VCaP (cell line): ENCODE measurements at regions not wholly inside any gene's neighbourhood (a gene's known extent, or its start where the extent isn't known, plus 50 kb on each side); places are given as distances from the start of the nearest gene placed in this dataset.

Experiments
- H3K27ac ChIP-seq: fragments of 450-650 bp; 2 replicates; pipeline ENCODE4 v1.5.1; 2017
- CTCF ChIP-seq: fragments of 450-650 bp; conservative IDR thresholded peaks from 2 replicates; pipeline ENCODE4 v1.5.1; 2017; ENCODE audit warnings: mild to moderate bottlenecking, moderate library complexity

- no peak for TF ChIP-seq CTCF
- H3K27ac ChIP-seq: no peak overlapping the region
Measured at GRCh38 chr5:158644301-158644700, 455.4 kb downstream of the EBF1 start.

DNA sequence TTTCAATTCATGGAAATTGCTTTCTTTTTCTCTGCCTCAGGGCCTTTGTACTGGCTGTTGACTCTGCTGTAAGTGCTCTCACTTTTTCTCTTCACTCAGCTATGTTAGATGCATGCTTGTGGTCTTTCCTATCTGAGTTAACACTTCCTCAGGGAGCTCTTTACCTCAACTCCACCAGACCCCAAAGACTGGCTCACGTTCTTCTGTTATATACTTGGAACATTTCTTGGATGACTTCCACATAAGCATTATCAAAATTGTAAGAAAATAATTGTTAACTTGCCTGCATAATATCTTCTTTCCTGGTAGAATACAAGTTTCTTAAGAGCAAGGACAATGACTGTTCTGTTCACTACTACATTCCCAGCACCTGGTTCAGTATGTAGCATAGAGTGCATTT, 455.9 kb downstream of the EBF1 start:
- no peak overlapping the region for H3K27ac ChIP-seq
- TF ChIP-seq CTCF: no peak

- TF ChIP-seq CTCF: no peak
- no peak overlapping the region for H3K27ac ChIP-seq
Measured at GRCh38 chr5:158642879-158643278, 456.8 kb downstream of the EBF1 start.

GRCh38 chr5:158641016-158641415, 458.7 kb downstream of the EBF1 start:
- H3K27ac ChIP-seq: no peak overlapping the region
- TF ChIP-seq CTCF: no peak

DNA sequence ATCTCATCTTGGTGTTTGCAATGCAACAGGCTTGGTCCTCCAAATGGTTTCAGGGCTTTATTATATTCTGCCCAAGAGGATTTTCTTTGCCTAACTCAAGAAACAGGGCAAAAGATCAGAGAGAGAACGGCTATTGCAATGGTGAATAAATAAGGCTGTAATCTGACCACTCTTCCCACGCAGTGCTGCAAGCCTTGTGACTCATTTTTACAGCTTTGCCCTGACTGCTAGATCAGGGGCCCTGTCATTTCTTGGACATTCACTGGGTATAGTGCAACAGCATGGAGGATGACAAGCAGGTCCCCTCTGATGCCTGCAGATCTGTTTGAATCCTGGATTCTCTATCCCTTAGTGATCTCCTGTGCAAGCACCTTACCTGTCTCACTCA, 459.1 kb downstream of the EBF1 start:
- no peak for TF ChIP-seq CTCF
- H3K27ac ChIP-seq: no peak overlapping the region

DNA sequence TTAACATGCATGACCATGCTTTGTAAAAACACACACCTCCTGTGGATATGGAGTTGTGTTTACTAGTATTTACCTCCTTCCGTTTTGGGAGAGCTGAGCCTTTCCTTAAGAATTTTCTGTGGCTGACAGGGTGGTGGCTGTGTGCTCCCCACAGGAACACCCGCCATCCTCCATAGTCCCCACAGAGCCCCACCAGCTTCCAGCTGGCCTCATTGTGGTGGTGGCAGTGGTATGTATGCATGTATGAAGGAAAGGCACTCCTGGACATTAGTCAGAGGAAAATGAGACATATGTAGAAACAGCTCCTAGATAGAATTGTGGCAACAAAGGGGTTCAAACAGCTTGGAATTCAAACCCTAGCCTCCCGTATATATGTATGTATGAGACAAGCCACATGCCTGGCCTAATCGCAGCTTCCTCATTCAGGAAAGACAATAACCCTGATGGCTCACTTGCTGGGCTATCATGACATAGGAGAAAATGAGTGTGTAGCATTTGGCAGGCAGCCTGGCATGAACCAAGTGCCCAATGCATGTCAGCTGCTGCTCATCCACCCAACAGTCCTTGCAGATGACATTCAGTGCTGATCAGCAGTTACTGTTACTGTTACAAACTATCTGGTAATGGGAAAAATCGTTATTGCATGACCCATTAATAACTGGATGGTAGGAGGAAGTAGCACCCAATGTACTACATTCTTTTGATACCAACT, 459.7 kb downstream of the EBF1 start:
- H3K27ac ChIP-seq: no peak overlapping the region
- no peak for TF ChIP-seq CTCF

DNA sequence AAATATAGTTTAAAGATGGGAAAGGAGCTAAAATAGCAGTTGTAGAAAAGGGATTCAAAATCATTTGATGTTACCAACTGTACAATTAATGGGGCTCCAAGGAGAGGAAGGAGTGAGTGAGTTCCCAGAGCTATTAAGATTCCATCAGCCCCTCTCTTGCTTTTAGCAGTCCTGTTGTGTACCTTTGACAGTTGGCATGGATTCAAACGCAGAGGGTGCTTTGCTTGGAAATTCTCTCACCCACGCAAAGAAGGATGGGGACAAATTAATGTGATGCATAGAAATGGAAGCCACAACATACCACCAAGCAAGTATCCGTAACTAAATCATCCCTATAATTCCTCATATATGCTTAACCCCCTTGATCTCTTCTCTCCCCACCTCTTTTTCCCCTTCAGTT, 461.3 kb downstream of the EBF1 start:
- H3K27ac ChIP-seq: no peak overlapping the region
- no peak for TF ChIP-seq CTCF
